IgD-negative memory B cell (primary cell): ENCODE measurements at regions not wholly inside any gene's neighbourhood (a gene's known extent, or its start where the extent isn't known, plus 50 kb on each side); places are given as distances from the start of the nearest gene placed in this dataset.
A peak's percentile ranks its signal among the peaks of the same experiment; 100 is the strongest.
"Not testable (repeated sequence)": the region's sequence is repeated elsewhere in the genome, so short reads cannot be mapped to it uniquely, and the experiment has no call there.

Experiments
- H3K27ac Mint-ChIP-seq, 3 donors: one replicate each; pipeline ENCODE4 v1.8.0; 2020 to 2022; ENCODE audit warnings: mild to moderate bottlenecking in 3 of 3, mixed read lengths in 3 of 3, moderate library complexity in 1 of 3
- H3K27me3 Mint-ChIP-seq: one replicate; pipeline ENCODE4 v1.8.0; 2021; ENCODE audit warnings: mixed read lengths
- H3K36me3 Mint-ChIP-seq: one replicate; pipeline ENCODE4 v1.8.0; 2020; ENCODE audit warnings: mild to moderate bottlenecking, mixed read lengths
- H3K4me1 Mint-ChIP-seq, 3 donors: one replicate each; pipeline ENCODE4 v1.8.0; 2020 to 2022; ENCODE audit warnings: mixed read lengths in 3 of 3, mild to moderate bottlenecking in 1 of 3
- H3K4me3 Mint-ChIP-seq, 4 donors: one replicate each; pipeline ENCODE4 v1.8.0; 2020 to 2022; ENCODE audit warnings: mild to moderate bottlenecking in 4 of 4, mixed read lengths in 4 of 4, moderate library complexity in 3 of 4
- H3K9me3 Mint-ChIP-seq, 3 donors: one replicate each; pipeline ENCODE4 v1.8.0; 2020 to 2021; ENCODE audit warnings: mixed read lengths in 3 of 3, mild to moderate bottlenecking in 1 of 3

DNA sequence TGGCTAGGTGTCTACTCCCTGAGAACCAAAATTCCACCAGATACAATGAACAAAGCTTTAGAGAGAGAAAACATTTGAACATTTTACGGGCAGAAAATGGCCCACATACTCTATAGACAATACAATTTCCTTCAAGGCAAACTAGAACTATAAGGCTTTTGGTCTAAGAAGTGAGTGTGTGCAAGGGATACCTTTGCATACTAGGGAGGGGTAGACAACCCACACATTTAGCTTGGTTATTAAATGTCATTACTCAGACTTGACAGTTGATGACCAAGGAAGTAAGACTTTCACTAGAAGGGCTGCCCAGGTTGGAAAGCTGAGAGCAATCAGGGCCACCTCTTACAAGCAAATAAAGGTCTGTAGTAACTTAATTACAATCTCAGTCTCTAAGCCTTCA lies 64.0 kb upstream of the PLEKHM1 start:
- H3K4me3 Mint-ChIP-seq, H3K9me3 Mint-ChIP-seq, H3K4me1 Mint-ChIP-seq, H3K27me3 Mint-ChIP-seq, H3K36me3 Mint-ChIP-seq, H3K27ac Mint-ChIP-seq: not testable (repeated sequence)

DNA sequence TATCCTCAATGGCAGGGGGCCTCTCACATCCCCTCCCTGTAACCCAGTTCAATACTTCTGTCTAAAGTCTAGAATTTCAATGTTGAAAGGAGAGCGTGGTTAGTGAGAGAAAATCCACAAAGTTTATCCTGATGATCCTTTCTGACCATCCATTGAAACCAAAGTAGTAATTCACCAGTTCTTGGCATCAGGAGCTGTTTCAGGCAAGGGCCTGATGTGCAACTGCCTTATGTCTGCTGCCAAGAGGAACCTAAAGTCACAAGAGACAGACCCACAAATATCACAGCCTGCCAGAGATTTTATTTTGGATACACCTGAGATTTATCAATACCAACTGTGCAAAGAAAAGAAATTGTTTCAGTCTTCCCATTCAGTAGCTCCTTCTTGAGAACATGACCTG lies 68.3 kb upstream of the PLEKHM1 start:
- not testable (repeated sequence) for H3K4me1 Mint-ChIP-seq, H3K27me3 Mint-ChIP-seq, H3K36me3 Mint-ChIP-seq, H3K4me3 Mint-ChIP-seq, H3K9me3 Mint-ChIP-seq, H3K27ac Mint-ChIP-seq

DNA sequence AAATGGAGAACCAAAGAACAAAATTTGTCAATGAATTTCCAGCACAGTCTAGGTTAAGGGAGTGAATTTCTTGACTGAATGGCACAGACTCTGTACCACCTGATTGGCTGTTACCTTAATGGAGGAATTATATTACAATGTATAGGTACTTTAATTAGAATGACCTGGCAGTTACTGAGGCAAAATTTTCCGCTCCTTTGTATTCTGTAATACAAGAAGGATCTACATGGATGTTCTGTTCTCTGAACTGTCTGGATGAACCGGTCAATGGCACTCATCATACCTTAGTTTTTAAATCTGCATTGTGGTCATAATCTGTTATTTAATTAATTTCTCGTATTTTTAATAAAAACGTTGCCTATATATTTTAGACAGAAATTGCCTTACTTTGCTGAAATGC lies 72.3 kb upstream of the PLEKHM1 start:
- H3K27me3 Mint-ChIP-seq, H3K4me1 Mint-ChIP-seq, H3K4me3 Mint-ChIP-seq, H3K36me3 Mint-ChIP-seq, H3K27ac Mint-ChIP-seq, H3K9me3 Mint-ChIP-seq: not testable (repeated sequence)

DNA sequence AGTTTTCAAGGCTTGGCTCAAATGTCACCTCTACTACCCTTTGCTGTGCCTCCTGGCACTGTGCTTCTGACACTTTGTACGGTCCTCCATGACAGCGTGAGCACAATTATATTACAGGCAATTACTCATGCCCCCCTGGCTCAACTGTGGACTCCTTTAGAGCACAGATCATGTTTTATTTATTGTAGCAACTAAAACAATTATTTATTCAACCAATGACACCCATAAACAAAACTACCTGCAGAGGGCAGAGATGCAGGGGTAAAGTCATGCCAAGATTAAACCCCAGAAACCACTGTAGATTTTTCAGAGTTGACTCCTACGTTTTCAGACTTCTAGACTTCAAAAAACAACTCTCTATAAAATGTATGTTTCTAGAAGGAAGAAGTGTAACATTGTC lies 72.8 kb upstream of the PLEKHM1 start:
- H3K36me3 Mint-ChIP-seq, H3K27me3 Mint-ChIP-seq, H3K4me1 Mint-ChIP-seq, H3K9me3 Mint-ChIP-seq, H3K4me3 Mint-ChIP-seq, H3K27ac Mint-ChIP-seq: not testable (repeated sequence)

DNA sequence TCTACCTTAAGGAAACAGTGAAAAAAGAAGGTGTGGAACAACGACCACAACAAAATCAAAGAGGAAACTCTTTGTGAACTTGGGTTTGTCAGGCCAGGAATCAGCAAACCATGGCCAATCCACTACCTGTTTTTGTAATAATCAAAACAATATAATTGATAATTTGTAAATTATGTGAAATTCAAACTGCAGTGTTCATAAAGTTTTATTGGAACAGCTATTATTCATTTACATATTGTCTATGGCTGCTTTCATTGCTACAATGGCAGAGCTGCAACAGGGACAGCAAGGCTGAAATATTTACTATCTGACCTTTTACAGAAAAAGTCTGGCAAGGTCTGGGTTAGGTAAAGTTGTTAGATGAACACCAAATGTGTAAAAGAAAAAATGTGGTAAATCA lies 77.8 kb upstream of the PLEKHM1 start:
- not testable (repeated sequence) for H3K27me3 Mint-ChIP-seq, H3K4me3 Mint-ChIP-seq, H3K9me3 Mint-ChIP-seq, H3K4me1 Mint-ChIP-seq, H3K36me3 Mint-ChIP-seq, H3K27ac Mint-ChIP-seq

DNA sequence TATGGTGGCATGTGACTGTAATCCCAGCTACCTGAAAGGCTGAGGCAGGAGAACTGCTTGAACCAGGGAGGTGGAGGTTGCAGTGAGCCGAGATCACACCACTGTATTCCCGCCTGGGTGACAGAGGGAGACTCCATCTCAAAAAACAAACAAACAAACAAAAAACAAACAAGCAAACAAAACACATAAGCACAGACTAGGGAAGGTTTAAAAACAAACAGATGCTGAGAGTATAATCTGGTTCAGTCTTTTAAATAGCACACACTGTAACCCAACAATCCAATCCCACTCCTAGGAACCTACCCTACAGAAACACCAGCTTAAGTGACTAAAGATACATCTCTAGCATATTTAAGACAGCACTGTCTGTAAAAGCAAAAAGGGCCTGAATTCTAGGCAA lies 82.8 kb upstream of the PLEKHM1 start:
- not testable (repeated sequence) for H3K27me3 Mint-ChIP-seq, H3K27ac Mint-ChIP-seq, H3K36me3 Mint-ChIP-seq, H3K4me3 Mint-ChIP-seq, H3K9me3 Mint-ChIP-seq
- H3K4me1 Mint-ChIP-seq: peaks cover 26 to 37% (median 36%) of the 10 kb centered on the region in 3 donors

DNA sequence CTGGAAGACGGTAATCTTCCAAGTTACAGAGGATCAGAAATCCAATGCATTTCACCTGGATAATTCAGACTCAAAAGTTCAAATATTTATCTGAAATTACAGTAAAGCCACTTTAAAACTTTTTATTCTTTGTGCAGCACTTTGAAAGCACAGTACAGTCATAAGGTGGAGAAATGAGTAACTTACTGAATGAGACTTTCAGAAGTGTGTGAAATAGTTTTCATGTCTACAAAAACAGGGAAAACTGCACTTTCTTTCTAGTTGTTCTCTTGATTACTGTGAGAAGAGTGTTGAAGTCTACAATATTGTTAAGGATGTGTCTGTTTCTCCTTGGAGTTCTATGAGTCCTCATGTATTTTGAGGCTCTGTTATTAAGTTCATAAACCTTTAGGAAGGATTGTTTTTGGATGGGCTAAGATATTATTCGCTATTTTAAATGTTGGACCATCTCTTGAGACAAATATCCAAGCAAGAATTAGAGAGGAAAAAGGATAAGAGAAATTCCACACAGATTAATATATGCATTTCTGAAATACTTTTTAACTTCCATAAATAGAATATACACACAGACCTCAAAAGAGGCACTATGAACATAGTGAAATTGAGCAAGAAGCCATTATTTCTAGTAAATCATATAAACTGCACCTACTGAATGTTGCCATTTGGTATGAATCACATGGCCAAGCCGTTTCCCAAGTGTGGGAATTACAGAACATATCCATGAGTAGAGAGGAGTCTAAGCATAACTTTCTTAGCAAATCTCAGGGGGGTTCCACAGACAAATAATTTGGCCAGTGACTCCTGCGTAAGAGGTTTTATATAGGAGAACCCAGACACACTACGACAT lies 83.6 kb upstream of the PLEKHM1 start:
- Mint-ChIP-seq H3K27ac (peak overlapping the region in 1 of 3 donors; percentile 64), H3K27me3 (no peaks in the 10 kb centered on the region), H3K36me3 (peaks cover 3% of the 10 kb centered on the region), H3K4me3 (no peak overlapping the region), H3K9me3 (no peaks in the 10 kb centered on the region), H3K4me1 (peaks cover 31 to 39% (median 33%) of the 10 kb centered on the region in 3 donors)

DNA sequence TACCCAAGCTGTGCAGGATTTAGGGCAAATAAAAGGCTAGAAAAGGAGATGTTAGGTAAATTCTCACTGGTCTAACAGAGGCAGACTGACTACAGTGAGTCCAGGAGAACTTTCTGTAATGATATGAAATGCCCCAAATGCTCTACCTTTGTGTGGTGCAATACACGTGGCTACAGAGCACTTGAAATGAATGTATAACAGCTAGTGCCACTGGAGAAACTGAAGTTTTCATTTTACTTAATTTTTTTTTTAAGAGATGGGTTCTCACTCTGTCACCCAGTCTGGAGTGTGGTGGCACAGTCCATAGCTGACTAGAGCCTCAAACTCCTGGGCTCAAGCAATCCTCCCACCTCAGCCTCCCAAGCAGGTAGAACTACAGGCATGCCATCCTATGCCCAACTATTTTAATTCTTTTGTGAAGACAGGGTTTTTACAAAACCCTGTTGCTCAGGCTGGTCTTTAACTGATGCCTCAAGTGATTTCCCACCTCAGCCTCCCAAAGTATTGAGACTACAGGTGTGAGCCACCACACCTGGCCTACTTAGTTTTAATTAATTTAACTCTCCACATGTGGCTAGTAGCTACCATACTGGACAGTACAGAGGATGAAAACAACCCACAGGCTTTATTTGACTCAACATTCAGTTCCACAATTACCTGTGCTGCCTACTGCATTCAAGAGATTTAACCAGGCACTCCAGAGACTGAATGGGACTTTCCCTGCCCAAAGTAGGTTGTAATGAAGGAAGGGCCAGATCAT lies 84.8 kb upstream of the PLEKHM1 start:
- H3K4me3 Mint-ChIP-seq: no peak overlapping the region
- peak overlapping the region in 1 of 3 donors; percentile 11 for H3K27ac Mint-ChIP-seq
- peaks cover 3% of the 10 kb centered on the region for H3K36me3 Mint-ChIP-seq
- no peaks in the 10 kb centered on the region for H3K27me3 Mint-ChIP-seq
- no peaks in the 10 kb centered on the region for H3K9me3 Mint-ChIP-seq
- peaks cover 39 to 51% (median 42%) of the 10 kb centered on the region in 3 donors for H3K4me1 Mint-ChIP-seq

DNA sequence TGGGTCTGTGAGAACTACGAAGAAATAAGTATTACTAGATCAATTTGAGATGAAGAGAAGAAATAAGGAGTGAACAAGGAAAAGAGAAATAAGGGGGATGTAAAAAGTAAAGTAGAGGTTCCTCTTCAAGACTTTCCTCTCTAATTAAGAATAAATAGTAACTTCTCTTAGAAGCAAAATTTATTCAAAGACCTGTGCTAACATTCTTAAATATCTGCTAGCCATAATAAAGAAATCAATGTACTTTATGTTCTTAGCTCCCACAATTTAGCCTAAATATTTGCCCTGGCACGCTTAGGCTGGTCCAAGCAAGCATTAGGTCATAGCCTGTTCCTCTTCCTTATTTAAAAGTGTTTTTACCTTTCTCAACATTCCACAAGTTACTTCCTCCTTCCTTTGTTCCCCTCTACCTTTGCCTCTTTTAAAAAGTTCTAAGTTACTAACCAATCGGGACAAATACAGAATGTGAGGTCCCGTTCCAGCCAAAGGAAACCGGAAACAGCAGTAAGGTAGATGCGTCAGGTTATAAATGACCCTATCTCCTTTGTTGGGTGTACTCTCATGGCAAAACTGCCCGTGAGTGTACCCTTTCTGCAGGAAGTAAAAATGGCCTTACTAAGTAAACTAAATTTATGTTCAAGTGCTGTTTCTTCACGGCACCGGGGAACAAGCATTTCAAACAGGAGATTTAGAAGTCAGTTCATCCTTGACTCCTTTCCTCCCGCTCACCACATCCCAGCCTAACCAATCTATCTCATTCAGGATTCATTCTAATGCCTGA lies 86.2 kb upstream of the PLEKHM1 start:
- Mint-ChIP-seq H3K4me3 (peak overlapping the region in 1 of 4 donors; percentile 19), H3K4me1 (peaks cover 39 to 57% (median 49%) of the 10 kb centered on the region in 3 donors), H3K27ac (peak overlapping the region in 1 of 3 donors; percentile 63)
- H3K9me3 Mint-ChIP-seq, H3K36me3 Mint-ChIP-seq, H3K27me3 Mint-ChIP-seq: not testable (repeated sequence)

DNA sequence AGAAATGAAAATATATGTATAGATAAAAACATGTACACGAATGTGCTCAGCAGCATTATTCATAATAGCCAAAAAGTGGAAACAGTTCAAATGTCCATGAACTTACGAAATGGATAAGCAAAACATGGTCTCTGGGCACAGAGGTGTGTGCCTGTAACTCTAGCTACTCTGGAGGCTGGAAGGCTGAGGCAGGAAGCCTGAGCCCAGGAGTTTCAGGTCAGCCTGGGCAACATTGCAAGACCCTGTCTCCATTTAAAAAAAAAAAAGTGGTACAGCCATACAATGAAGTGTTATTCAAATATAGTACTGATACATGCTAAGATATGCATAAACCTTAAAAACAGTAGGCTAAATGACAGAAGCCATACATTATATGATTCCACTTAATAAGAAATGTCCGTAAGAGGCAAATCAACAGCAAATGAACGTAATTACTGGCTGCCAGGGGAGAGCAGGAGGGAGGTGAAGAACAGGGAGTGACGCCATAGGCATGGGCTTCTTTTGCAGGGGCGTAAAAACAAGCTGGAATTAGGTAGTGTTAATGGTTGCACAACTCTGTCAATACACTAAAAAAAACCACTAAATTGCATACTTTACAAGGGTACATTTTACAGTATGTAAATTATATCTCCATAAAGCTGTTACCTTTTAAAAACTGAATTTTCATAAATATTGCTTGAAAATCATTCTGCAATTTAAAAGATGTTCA lies 87.2 kb upstream of the PLEKHM1 start:
- H3K4me1 Mint-ChIP-seq: peaks cover 39 to 64% (median 54%) of the 10 kb centered on the region in 3 donors
- H3K27ac Mint-ChIP-seq: no peak overlapping the region
- peak overlapping the region in 1 of 4 donors; percentile 53 for H3K4me3 Mint-ChIP-seq
- H3K36me3 Mint-ChIP-seq: peaks cover 3% of the 10 kb centered on the region
- no peaks in the 10 kb centered on the region for H3K27me3 Mint-ChIP-seq
- no peaks in the 10 kb centered on the region for H3K9me3 Mint-ChIP-seq

DNA sequence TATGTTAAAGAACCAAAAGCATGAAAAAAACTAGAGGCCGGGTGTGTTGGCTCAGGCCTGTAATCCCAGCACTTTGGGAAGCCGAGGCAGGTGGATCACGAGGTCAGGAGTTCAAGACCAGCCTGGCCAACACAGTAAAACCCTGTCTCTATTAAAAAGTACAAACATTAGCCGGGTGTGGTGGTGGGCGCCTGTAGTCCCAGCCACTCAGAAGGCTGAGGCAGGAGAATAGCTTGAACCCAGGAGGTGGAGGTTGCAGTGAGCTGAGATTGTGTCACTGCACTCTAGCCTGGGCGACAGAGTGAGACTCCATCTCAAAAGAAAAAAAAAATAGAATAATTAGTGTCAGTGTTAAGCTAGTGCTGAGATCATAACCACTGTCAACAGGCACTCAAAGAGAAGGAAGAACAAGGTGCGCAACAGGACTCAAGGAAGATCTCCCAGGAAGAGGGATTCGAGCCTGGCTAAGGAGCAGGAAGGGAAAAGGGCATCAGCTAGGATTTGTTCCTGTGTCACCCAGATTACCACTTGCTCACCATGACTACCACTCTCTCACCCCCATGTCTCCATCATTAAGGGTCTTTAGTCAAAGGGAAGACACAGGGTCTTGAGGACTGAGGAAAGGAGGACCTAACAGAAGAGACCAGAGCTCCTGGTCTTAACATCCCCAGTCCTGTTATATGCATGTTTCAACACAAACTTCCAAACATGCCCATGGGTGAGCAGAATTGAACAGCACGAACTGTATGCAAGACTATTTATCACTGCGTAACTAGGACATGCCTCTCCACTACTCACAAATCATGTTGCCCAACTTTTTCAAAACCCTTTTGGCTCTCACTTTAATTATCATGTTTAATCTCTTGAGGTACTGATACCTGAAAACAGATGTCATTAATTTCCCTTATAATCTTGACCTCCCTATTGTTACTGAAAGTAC lies 88.3 kb upstream of the PLEKHM1 start:
- H3K4me3 Mint-ChIP-seq: peak overlapping the region in 1 of 4 donors; percentile 39
- peaks cover 45 to 71% (median 58%) of the 10 kb centered on the region in 3 donors for H3K4me1 Mint-ChIP-seq
- no peaks in the 10 kb centered on the region for H3K9me3 Mint-ChIP-seq
- H3K36me3 Mint-ChIP-seq: peaks cover 3% of the 10 kb centered on the region
- H3K27me3 Mint-ChIP-seq: no peaks in the 10 kb centered on the region
- peak overlapping the region in 1 of 3 donors; percentile 26 for H3K27ac Mint-ChIP-seq

DNA sequence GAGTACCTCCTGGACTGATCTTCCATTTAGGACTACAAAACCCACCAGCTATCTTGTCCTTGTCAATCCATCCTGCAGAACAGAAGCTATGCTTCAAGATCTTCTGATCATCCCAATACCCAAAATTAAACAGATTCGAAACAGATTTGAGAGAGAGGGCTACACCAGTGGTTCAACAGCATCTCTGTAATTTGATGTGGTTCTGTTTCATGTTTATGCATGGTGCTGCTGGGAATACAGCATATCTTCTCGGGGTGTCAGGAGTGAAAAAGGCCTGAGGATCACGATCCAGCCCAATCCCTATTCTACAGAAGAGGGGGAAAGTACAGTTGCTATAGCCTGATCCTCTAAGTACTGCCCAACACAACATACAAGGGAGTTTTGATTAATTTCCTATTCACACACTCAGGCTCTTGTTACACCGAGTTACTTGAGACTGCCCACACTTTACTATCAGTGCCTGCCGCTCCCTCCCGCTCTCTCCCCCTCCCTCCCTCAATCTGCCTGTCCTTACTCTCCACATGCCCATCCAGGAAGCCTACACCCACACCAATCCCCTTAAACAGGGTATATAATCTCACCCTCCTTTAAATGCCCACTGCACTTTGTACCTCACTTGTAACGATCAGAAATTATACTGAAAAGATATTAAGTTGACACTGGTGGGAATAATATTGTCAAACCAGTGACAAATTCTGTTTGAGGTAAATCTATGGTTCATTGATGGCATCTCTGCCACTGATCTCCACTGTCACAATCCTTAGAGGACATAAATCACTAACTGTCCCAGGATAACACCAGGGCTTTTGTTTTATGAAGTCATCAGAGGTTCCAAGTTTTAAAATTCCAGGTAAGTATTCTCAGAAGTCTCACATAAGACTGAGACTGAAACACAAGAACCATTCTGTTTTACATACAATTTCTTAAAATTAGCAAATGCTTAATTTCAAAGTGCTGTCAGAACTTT lies 89.3 kb upstream of the PLEKHM1 start:
- Mint-ChIP-seq H3K4me1 (peaks cover 39 to 63% (median 55%) of the 10 kb centered on the region in 3 donors), H3K9me3 (no peaks in the 10 kb centered on the region), H3K27ac (peak overlapping the region in 2 of 3 donors; percentile 6 to 26), H3K36me3 (peaks cover 3% of the 10 kb centered on the region), H3K4me3 (peak overlapping the region in 1 of 4 donors; percentile 46), H3K27me3 (no peaks in the 10 kb centered on the region)

DNA sequence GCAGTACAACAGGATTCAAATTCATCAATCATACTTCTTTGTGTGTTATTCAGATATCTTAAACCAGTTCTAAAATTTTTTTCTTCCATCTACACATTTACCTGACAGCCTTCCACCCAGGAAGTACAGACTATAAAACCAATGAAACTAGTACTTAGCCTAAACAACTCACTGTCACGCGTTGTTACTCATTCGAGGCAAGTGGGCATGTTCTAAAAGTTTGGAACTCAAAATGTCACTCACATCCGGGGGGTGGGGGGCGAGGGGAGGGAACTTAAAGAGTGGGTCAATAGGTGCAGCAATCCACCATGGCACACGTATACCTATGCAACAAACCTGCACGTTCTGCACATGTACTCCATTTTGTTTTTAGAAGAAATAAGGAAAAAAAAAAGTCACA lies 90.4 kb upstream of the PLEKHM1 start:
- Mint-ChIP-seq H3K27me3 (no peaks in the 10 kb centered on the region), H3K9me3 (no peaks in the 10 kb centered on the region), H3K36me3 (peaks cover 3% of the 10 kb centered on the region), H3K27ac (no peak overlapping the region), H3K4me1 (peaks cover 32 to 58% (median 51%) of the 10 kb centered on the region in 3 donors), H3K4me3 (peak overlapping the region in 2 of 4 donors; percentile 63 to 90)
